Pancreas (tissue), 10 donors: ENCODE measurements at regions not wholly inside any gene's neighbourhood (a gene's known extent, or its start where the extent isn't known, plus 50 kb on each side); places are given as distances from the start of the nearest gene placed in this dataset.

Source experiments
- ATAC-seq, 4 donors: fragments of 200-7000 bp; cut with Tn5 transposase; one replicate each; pipeline versions ENCODE4 v1.8.0 to v1.9.1; 2020; ENCODE audit warnings: mild to moderate bottlenecking in 4 of 4, moderate library complexity in 4 of 4
- DNase-seq, 6 donors: peaks; one replicate each; pipeline ENCODE4 v3.0.0-alpha.2; 2020
- FAIRE-seq: peaks from 2 replicates; lab custom pipeline; 2012; peaks lifted over from hg19 to GRCh38; lab: Jason Lieb, UNC
- H3K27ac ChIP-seq, 4 donors: fragments of 200-600 bp; sonication (generic); 1 replicate in 3 of 4; 2 replicates in 1 of 4; pipeline versions ENCODE4 v1.5.0 to v1.8.0; 2020
- H3K27me3 ChIP-seq, 4 donors: fragments of 200-600 bp; one replicate each; pipeline ENCODE4 v1.8.0; 2021
- H3K36me3 ChIP-seq, 3 donors: fragments of 200-600 bp; sonication (generic) in 1 of 3; one replicate each; pipeline versions ENCODE4 v1.5.0 to v1.8.0; 2020 to 2021
- H3K4me1 ChIP-seq, 3 donors: fragments of 200-600 bp; one replicate each; pipeline ENCODE4 v1.8.0; 2021
- H3K4me3 ChIP-seq, 4 donors: fragments of 200-600 bp; sonication (generic) in 2 of 4; one replicate each; pipeline versions ENCODE4 v1.5.0 to v1.8.0; 2020 to 2021
- H3K9me3 ChIP-seq, 4 donors: fragments of 200-600 bp; one replicate each; pipeline ENCODE4 v1.8.0; 2021
- WGBS, 2 donors: extraction: QIAGEN DNeasy Blood & Tissue Kit; methylation state at CpG; one replicate each; pipeline ENCODE4 v1.1.7; 2013; 5-methylcytosine and 5-hydroxymethylcytosine counted together
- intact Hi-C, 3 donors: fragments of 100-400 bp; cut with DNase I; formaldehyde crosslinking; loops; one replicate each; pipeline versions ENCODE4 v1.11.1 to v1.14.2; 2022
- TF ChIP-seq, protein P1 (sequence below), 4 donors: fragments of 200-600 bp; sonication (generic) in 3 of 4; IDR thresholded peaks; one replicate each; pipeline versions ENCODE4 v1.5.0 to v1.8.0; 2021; ENCODE audit warnings: antibody characterized with exemption in 4 of 4
- donor health status: healthy with polysubstance abuse.
- donor health status: DM: no; HTN: no; CAD: no; lungs with moderate emphysema.
- donor health status: DM: no; HTN: no; CAD: no.
- donor health status: control.
- donor health status: control.
- donor health status: Bipolar disorder and iron deficiency.
- donor health status: DM: yes; HTN: yes; CAD: no.
- donor health status: DM: no; HTN: no; CAD: no.
- donor health status: DM: no; HTN: no; CAD: no.
- donor health status: DM: yes; HTN: yes; CAD: no.

DNA sequence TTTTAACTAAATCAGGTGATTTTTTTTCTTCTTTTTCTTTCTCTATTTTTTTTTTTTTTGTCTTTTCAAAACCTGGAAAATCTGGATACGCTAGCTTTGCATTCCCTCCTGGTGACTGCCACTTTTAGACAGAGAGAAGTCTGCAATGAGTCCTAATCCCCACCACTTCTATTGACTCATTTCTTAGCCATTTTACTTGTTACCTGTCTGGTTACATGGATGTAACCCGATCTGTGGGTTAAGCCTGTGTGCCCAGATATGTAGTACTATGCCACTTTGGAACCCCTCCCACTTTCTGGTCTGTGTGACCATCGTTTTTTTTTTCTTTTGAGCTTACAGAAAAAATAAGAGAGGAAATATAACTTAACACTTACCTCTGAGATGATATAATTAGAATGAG is 817.8 kb upstream of the PCDH9 start:
- FAIRE-seq = no peak
- 46 to 47% methylated on average over 3 of the region's 3 CpGs for WGBS, 2 donors

DNA sequence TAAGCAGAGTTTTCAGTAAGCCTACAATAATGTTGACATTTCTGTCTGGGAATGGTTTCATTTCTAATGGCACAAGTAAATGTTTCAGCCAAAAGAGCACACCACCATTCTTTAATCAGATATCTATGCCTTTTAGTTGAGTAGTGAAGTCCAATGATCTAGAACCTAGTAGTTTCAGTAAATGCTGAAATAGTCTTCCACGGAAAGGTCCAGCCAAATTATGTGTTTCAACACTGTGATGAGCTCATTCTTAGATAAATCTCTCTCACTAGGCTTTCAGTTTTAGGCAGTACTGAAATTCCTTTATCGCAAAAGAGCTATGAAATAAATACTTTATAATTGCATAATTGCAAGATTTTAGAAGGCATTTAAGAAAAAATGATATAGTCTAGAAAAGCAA is 816.8 kb upstream of the PCDH9 start:
- Histone ChIP-seq H3K27me3 (no peaks in the 10 kb centered on the region), H3K4me3 (no peak overlapping the region), H3K4me1 (no peaks in the 10 kb centered on the region), H3K9me3 (no peaks in the 10 kb centered on the region), H3K36me3 (no peaks in the 10 kb centered on the region), H3K27ac (no peak overlapping the region)
- TF ChIP-seq, protein P1, sequence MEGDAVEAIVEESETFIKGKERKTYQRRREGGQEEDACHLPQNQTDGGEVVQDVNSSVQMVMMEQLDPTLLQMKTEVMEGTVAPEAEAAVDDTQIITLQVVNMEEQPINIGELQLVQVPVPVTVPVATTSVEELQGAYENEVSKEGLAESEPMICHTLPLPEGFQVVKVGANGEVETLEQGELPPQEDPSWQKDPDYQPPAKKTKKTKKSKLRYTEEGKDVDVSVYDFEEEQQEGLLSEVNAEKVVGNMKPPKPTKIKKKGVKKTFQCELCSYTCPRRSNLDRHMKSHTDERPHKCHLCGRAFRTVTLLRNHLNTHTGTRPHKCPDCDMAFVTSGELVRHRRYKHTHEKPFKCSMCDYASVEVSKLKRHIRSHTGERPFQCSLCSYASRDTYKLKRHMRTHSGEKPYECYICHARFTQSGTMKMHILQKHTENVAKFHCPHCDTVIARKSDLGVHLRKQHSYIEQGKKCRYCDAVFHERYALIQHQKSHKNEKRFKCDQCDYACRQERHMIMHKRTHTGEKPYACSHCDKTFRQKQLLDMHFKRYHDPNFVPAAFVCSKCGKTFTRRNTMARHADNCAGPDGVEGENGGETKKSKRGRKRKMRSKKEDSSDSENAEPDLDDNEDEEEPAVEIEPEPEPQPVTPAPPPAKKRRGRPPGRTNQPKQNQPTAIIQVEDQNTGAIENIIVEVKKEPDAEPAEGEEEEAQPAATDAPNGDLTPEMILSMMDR (IDR thresholded peaks at IDR 0.05) = no peak
- ATAC-seq (peak in 1 of 4 donors; percentile 25), DNase-seq (no peak), FAIRE-seq (no peak)
- 64 to 75% methylated on average over 2 of the region's 2 CpGs for WGBS, 2 donors
- intact Hi-C loops = no loop called here

More for the DNA sequence above, 817.8 kb upstream of the PCDH9 start:
- Histone ChIP-seq H3K27ac (no peak overlapping the region), H3K27me3 (no peaks in the 10 kb centered on the region), H3K4me1 (no peaks in the 10 kb centered on the region), H3K36me3 (no peaks in the 10 kb centered on the region), H3K9me3 (no peaks in the 10 kb centered on the region), H3K4me3 (no peak overlapping the region)
- TF ChIP-seq, protein P1 (IDR thresholded peaks at IDR 0.05) = no peak
- intact Hi-C loops = no loop called here
- ATAC-seq (no peak), DNase-seq (no peak)

DNA sequence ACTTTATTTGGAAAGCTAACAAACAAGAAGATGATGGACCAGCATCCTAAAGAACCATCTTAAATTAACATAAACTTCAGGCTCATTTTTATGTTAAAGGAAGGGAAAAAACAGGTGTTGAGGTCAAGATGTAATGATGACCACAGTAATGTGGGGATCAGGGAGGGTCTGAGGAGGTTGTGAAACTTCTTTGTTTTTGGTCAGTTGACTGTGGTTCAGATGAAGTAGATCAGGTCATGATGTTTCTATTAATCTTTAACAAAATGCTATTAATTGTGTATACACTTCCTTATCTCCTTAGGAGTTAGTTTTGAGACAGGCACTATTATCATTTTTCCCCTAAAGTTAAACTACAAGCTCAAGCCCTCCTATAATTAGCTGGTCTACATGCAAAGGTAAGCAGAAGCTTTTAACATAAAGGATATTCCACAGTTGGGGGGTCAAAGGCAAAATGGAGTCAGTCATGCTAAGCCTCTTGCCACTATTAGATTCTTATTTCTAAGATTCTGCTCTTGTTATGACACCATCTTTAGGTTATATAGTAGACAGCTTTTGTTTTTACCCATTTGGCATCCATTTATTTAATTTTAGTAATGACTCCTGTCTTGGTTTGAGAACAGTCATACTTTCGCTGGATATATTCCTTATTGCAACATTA is 800.1 kb upstream of the PCDH9 start:
- FAIRE-seq = no peak
- WGBS, 2 donors = 61 to 81% methylated on average over 1 of the region's 1 CpG
- Histone ChIP-seq H3K9me3 (no peaks in the 10 kb centered on the region), H3K27ac (no peak overlapping the region), H3K4me3 (no peak overlapping the region), H3K36me3 (no peaks in the 10 kb centered on the region), H3K27me3 (no peaks in the 10 kb centered on the region), H3K4me1 (no peaks in the 10 kb centered on the region)
- intact Hi-C loops = no loop called here
- DNase-seq = no peak
- no peak for ATAC-seq
- TF ChIP-seq, protein P1 (IDR thresholded peaks at IDR 0.05) = no peak

DNA sequence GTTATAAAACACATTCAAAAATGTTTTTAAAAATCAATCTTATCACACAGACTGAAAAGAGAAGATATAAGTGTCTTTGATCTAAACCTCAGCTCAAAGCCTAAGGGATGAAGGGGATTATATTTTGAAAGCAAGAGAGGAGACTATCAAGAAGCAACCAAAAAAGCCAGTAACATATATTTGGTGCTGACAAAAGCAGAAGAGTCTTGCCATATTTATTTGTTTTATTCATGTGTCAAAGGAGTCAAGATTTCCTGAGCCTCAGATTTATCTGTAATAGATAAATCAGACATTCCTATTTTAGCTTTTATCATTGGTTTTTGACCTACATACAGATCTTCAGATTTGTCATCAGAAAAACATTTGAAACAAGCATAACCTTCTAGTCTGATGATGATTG is 798.6 kb upstream of the PCDH9 start:
- TF ChIP-seq, protein P1 (IDR thresholded peaks at IDR 0.05) = no peak
- DNase-seq = no peak
- FAIRE-seq = no peak
- Histone ChIP-seq H3K9me3 (no peaks in the 10 kb centered on the region), H3K4me3 (no peak overlapping the region), H3K36me3 (no peaks in the 10 kb centered on the region), H3K27ac (no peak overlapping the region), H3K27me3 (no peaks in the 10 kb centered on the region), H3K4me1 (no peaks in the 10 kb centered on the region)
- intact Hi-C loops = no loop called here
- no peak for ATAC-seq

DNA sequence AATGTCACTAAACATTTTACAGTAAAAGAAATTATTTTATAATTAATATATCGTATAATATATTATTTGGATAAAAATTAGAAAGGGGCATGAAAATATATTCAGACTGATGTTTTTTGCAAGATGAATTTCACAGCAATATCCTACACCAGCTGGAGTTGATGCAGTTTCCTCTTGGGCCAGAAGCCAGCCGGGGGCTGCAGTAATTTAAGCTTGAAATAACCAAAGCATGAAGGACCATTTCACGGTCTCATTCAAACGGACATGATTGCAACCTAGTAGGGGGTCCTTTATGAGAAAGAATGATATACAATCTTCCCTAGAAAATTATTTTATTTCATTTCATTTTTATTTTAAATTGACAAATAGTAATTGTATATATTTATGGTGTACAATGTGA is 797.2 kb upstream of the PCDH9 start:
- intact Hi-C loops = no loop called here
- Histone ChIP-seq H3K9me3 (no peaks in the 10 kb centered on the region), H3K4me1 (no peaks in the 10 kb centered on the region), H3K4me3 (no peak overlapping the region), H3K27ac (no peak overlapping the region), H3K36me3 (no peaks in the 10 kb centered on the region), H3K27me3 (no peaks in the 10 kb centered on the region)
- ATAC-seq (no peak), FAIRE-seq (no peak), DNase-seq (no peak)
- TF ChIP-seq, protein P1 (IDR thresholded peaks at IDR 0.05) = no peak
- 53 to 72% methylated on average over 4 of the region's 4 CpGs for WGBS, 2 donors
